ENCODE measurements at regions not wholly inside any gene's neighbourhood (a gene's known extent, or its start where the extent isn't known, plus 50 kb on each side); places are given as distances from the start of the nearest gene placed in this dataset.

GRCh38 chr7:45446195-45446944 is 127.8 kb upstream of the ADCY1 start:
- Histone ChIP-seq H3K27ac (no peak overlapping the region), H3K4me3 (replicated peaks in 1 of 3) (no peak overlapping the region), H3K4me1 (no peaks in the 10 kb centered on the region), H3K9me3 (no peaks in the 10 kb centered on the region), H3K36me3 (no peaks in the 10 kb centered on the region), H3K27me3 (no peaks in the 10 kb centered on the region)
- WGBS, 2 donors = 84% methylated on average over 2 of the region's 2 CpGs
- no peak for DNase-seq
- TF ChIP-seq POLR2A (IDR thresholded peaks at IDR 0.05) = no peak
- TF ChIP-seq, protein P1, sequence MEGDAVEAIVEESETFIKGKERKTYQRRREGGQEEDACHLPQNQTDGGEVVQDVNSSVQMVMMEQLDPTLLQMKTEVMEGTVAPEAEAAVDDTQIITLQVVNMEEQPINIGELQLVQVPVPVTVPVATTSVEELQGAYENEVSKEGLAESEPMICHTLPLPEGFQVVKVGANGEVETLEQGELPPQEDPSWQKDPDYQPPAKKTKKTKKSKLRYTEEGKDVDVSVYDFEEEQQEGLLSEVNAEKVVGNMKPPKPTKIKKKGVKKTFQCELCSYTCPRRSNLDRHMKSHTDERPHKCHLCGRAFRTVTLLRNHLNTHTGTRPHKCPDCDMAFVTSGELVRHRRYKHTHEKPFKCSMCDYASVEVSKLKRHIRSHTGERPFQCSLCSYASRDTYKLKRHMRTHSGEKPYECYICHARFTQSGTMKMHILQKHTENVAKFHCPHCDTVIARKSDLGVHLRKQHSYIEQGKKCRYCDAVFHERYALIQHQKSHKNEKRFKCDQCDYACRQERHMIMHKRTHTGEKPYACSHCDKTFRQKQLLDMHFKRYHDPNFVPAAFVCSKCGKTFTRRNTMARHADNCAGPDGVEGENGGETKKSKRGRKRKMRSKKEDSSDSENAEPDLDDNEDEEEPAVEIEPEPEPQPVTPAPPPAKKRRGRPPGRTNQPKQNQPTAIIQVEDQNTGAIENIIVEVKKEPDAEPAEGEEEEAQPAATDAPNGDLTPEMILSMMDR (IDR thresholded peaks at IDR 0.05) = no peak
- intact Hi-C loops (cut with DNase I) = no loop called here

DNA sequence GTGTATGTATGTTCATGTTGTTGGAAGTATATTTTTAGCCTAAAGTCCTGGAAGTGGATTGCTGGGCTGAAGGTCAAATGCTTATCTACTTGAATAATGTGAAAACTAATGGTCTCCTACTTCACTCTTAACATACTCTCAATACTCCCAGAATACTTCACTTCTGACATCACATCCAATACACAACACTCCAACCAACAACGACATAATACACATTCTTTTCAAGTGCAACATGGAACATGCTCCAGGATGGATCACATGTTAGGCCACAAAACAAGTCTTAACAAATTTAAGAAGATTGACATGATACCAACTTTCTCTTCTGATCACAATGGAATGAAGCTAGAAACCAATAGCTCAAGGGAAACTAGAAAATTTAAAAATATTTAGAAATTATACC is 126.9 kb upstream of the ADCY1 start:
- intact Hi-C loops (cut with DNase I) = no loop called here
- no peak overlapping the region for H3K4me3 ChIP-seq (replicated peaks in 1 of 3)
- no peaks in the 10 kb centered on the region for H3K36me3 ChIP-seq
- TF ChIP-seq, protein P1 (IDR thresholded peaks at IDR 0.05) = no peak
- TF ChIP-seq POLR2A (IDR thresholded peaks at IDR 0.05) = no peak
- no peak overlapping the region for H3K27ac ChIP-seq
- H3K27me3 ChIP-seq = no peaks in the 10 kb centered on the region
- no peak for DNase-seq
- H3K4me1 ChIP-seq = no peaks in the 10 kb centered on the region
- 71 to 86% methylated on average over 1 of the region's 1 CpG for WGBS, 2 donors
- no peaks in the 10 kb centered on the region for H3K9me3 ChIP-seq

DNA sequence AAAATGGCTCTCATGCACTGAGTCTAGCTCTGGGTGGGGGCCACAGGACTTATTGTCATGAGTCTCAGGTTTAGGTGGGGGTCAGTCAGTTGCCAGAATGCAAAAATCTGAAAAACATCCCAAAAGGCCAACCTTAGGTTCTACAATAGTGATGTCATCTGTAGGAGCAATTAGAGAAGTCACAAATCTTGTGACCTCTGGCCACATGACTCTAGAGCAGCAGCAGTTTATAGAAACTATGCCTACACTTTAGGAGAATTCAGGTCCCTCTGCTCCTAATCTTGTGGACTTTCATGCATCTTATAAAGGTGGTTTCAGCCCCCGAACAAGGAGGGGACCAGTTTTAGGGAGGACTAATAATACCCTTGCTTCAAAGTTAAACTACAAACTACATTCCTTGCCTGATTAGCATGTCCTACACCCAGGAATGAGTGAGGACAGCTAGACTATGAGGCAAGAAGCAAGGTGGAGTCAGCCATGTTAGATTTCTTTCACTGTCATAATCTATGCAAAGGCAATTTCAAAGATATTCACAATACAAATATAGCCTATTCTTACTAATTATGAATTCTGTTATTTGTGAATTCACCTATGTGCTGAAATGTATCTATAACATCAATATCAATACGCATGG is 123.5 kb upstream of the ADCY1 start:
- Histone ChIP-seq H3K4me3 (replicated peaks in 1 of 3) (no peak overlapping the region), H3K27me3 (no peaks in the 10 kb centered on the region), H3K36me3 (no peaks in the 10 kb centered on the region), H3K9me3 (no peaks in the 10 kb centered on the region), H3K4me1 (no peaks in the 10 kb centered on the region), H3K27ac (no peak overlapping the region)
- no peak for DNase-seq
- intact Hi-C loops (cut with DNase I) = no loop called here
- no peak for TF ChIP-seq POLR2A (IDR thresholded peaks at IDR 0.05)
- TF ChIP-seq, protein P1 (IDR thresholded peaks at IDR 0.05) = no peak
- WGBS, 2 donors = 88 to 99% methylated on average over 2 of the region's 2 CpGs

- DNase-seq = no peak
- Histone ChIP-seq H3K36me3 (no peaks in the 10 kb centered on the region), H3K9me3 (no peaks in the 10 kb centered on the region), H3K4me1 (no peaks in the 10 kb centered on the region), H3K4me3 (replicated peaks in 1 of 3) (no peak overlapping the region), H3K27me3 (no peaks in the 10 kb centered on the region), H3K27ac (no peak overlapping the region)
- TF ChIP-seq POLR2A (IDR thresholded peaks at IDR 0.05) = no peak
- TF ChIP-seq, protein P1 (IDR thresholded peaks at IDR 0.05) = no peak
- intact Hi-C loops (cut with DNase I) = no loop called here
- 74 to 75% methylated on average over 2 of the region's 2 CpGs for WGBS, 2 donors
Measured at GRCh38 chr7:45451342-45452035, 122.7 kb upstream of the ADCY1 start.

DNA sequence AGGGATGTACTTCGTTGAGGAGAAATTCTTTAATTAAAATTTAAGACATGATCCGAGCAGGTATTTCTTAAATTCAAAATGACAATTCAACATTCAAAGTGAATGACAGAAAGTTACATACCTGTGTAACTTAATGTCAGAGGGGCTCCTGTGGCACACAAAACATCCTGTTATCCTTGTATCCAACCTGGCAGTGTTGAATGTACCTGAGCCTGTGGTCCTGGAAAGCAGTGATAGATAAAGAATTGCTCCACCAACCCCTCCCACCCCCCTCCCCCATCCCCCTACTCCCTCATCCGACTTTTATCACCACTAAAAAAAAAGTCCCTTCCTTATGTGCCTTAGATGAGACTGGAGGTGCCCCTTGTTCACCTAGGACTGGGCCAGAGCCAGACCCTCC is 119.4 kb upstream of the ADCY1 start:
- WGBS, 2 donors = 82 to 84% methylated on average over 3 of the region's 3 CpGs
- TF ChIP-seq POLR2A (IDR thresholded peaks at IDR 0.05) = no peak
- TF ChIP-seq, protein P1 (IDR thresholded peaks at IDR 0.05) = no peak
- DNase-seq = no peak
- Histone ChIP-seq H3K27me3 (no peaks in the 10 kb centered on the region), H3K4me1 (no peaks in the 10 kb centered on the region), H3K36me3 (no peaks in the 10 kb centered on the region), H3K27ac (no peak overlapping the region), H3K4me3 (replicated peaks in 1 of 3) (no peak overlapping the region), H3K9me3 (no peaks in the 10 kb centered on the region)
- intact Hi-C loops (cut with DNase I) = no loop called here
